Keratinocyte (primary cell): ENCODE measurements at regions not wholly inside any gene's neighbourhood (a gene's known extent, or its start where the extent isn't known, plus 50 kb on each side); places are given as distances from the start of the nearest gene placed in this dataset.

Experiments used
- EZH2 ChIP-seq: IDR thresholded peaks from one replicate; pipeline ENCODE4 v1.6.1; 2012; ENCODE audit warnings: inconsistent platforms, mild to moderate bottlenecking, low read length, moderate library complexity
- TF ChIP-seq, protein P1 (sequence below), 3 experiments: IDR thresholded peaks in 1 of 3; conservative IDR thresholded peaks in 1 of 3; optimal IDR thresholded peaks in 1 of 3; 2 replicates in 2 of 3; 3 replicates in 1 of 3; pipeline versions ENCODE3 to v1.5.1; 2011; ENCODE audit warnings: low read length in 3 of 3, mild to moderate bottlenecking in 3 of 3, moderate library complexity in 2 of 3, control low read depth in 1 of 3, inconsistent platforms in 1 of 3; ENCODE audit not compliant: insufficient read depth in 2 of 3; ENCODE audit errors: extremely low read depth in 1 of 3

DNA sequence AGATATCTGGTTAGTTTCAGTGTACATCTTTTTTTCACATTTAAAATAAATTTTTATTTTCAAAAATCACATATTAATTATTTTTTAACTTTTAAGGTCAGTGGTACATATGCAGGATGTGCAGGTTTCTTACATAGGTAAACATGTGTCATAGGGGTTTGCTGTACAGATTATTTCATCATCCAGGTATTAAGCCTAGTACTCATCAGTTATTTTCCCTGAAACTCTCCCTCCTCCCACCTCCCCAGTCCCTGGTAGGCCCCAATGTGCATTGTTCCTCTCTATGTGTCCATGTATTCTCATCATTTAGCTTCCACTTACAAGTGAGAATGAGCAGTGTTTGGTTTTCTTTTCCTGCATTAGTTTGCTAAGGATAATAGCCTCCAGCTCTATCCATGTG lies 323.0 kb downstream of the C7orf25 start:
- TF ChIP-seq, protein P1, sequence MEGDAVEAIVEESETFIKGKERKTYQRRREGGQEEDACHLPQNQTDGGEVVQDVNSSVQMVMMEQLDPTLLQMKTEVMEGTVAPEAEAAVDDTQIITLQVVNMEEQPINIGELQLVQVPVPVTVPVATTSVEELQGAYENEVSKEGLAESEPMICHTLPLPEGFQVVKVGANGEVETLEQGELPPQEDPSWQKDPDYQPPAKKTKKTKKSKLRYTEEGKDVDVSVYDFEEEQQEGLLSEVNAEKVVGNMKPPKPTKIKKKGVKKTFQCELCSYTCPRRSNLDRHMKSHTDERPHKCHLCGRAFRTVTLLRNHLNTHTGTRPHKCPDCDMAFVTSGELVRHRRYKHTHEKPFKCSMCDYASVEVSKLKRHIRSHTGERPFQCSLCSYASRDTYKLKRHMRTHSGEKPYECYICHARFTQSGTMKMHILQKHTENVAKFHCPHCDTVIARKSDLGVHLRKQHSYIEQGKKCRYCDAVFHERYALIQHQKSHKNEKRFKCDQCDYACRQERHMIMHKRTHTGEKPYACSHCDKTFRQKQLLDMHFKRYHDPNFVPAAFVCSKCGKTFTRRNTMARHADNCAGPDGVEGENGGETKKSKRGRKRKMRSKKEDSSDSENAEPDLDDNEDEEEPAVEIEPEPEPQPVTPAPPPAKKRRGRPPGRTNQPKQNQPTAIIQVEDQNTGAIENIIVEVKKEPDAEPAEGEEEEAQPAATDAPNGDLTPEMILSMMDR (optimal IDR thresholded peaks at IDR 0.05 in 1 of 3, IDR thresholded peaks at IDR 0.05 in 1 of 3, conservative IDR thresholded peaks at IDR 0.05 in 1 of 3; ENCODE audit: extremely low read depth in 1 of 3, insufficient read depth in 2 of 3, low read length in 3 of 3), result no peak
- no peak for TF ChIP-seq EZH2
